ENCODE measurements at regions not wholly inside any gene's neighbourhood (a gene's known extent, or its start where the extent isn't known, plus 50 kb on each side); places are given as distances from the start of the nearest gene placed in this dataset.

- Histone ChIP-seq H3K9me3 (replicated peaks; ENCODE audit: control insufficient read depth, insufficient read depth, low read length) (no peaks in the 10 kb centered on the region), H3K4me3 (no peak overlapping the region), H3K27me3 (replicated peaks in 1 of 2; ENCODE audit: control insufficient read depth in 2 of 2, insufficient read depth in 2 of 2, low read length in 1 of 2) (no peaks in the 10 kb centered on the region), H2AFZ (ENCODE audit: control insufficient read depth, low read depth, low read length) (no peak overlapping the region), H3K36me3 (ENCODE audit: control insufficient read depth in 2 of 2, insufficient read depth in 2 of 2, low read length in 1 of 2) (no peaks in the 10 kb centered on the region), H4K20me1 (ENCODE audit: control insufficient read depth, insufficient read depth) (no peaks in the 10 kb centered on the region), H3K4me1 (ENCODE audit: control insufficient read depth, insufficient read depth, low read length) (no peaks in the 10 kb centered on the region), H3K4me2 (ENCODE audit: control insufficient read depth, insufficient read depth) (no peak overlapping the region), H3K9ac (ENCODE audit: control insufficient read depth, insufficient read depth, low read length) (no peak overlapping the region), H3K79me2 (ENCODE audit: control insufficient read depth, insufficient read depth, low read length) (no peaks in the 10 kb centered on the region), H3K27ac (ENCODE audit: control insufficient read depth, insufficient read depth) (no peak overlapping the region)
- in situ Hi-C loops (cut with MboI) = no loop called here
- ChIA-PET RAD21 (ENCODE audit: unreplicated experiment) (no interaction called here), CTCF (no interaction called here), POLR2A (no interaction called here), SMC1A (ENCODE audit: uncharacterized antibody, unreplicated experiment) (interaction anchor here (0.7 kb wide), 1 partner anchor 894 kb away, joined by 3 read pairs; no protein-coding TSS in a partner anchor)
- TF ChIP-seq WRNIP1 (IDR thresholded peaks at IDR 0.05; ENCODE audit: borderline replicate concordance, low read depth, low read length) = no peak
- no peak for TF ChIP-seq EED (IDR thresholded peaks at IDR 0.05; ENCODE audit: low read depth)
- TF ChIP-seq MEF2A (IDR thresholded peaks at IDR 0.05; ENCODE audit: insufficient read depth, low read depth, low read length) = no peak
- TF ChIP-seq RELA (IDR thresholded peaks at IDR 0.05; ENCODE audit: borderline replicate concordance, partially characterized antibody) = no peak
- no peak for TF ChIP-seq BHLHE40 (IDR thresholded peaks at IDR 0.05; ENCODE audit: borderline replicate concordance in 1 of 2, low read depth in 2 of 2, low read length in 1 of 2)
- TF ChIP-seq MYB (IDR thresholded peaks at IDR 0.05; ENCODE audit: borderline replicate concordance, low read depth, low read length) = no peak
- DNase-seq (ENCODE audit: low read depth, low spot score) (no peak), FAIRE-seq (no peak), ATAC-seq (no peak)
- WGBS (ENCODE audit: insufficient coverage, insufficient replicate concordance, low lambda C conversion rate, missing lambda C conversion rate) = 39% methylated on average over 2 of the region's 2 CpGs
- BruUV-seq (replicated peaks) = no TSS peak
- intact Hi-C loops (cut with micrococcal nuclease; ENCODE audit: unreplicated experiment) = no loop called here
Measured at GRCh38 chr13:62035981-62036380, 620.3 kb upstream of the PCDH20 start.

GRCh38 chr13:62033934-62034333 is 618.3 kb upstream of the PCDH20 start:
- no peak for ATAC-seq
- Histone ChIP-seq H3K36me3 (ENCODE audit: control insufficient read depth in 2 of 2, insufficient read depth in 2 of 2, low read length in 1 of 2) (no peaks in the 10 kb centered on the region), H4K20me1 (ENCODE audit: control insufficient read depth, insufficient read depth) (no peaks in the 10 kb centered on the region), H3K4me3 (no peak overlapping the region), H3K79me2 (ENCODE audit: control insufficient read depth, insufficient read depth, low read length) (no peaks in the 10 kb centered on the region), H3K9me3 (replicated peaks; ENCODE audit: control insufficient read depth, insufficient read depth, low read length) (no peaks in the 10 kb centered on the region), H3K27ac (ENCODE audit: control insufficient read depth, insufficient read depth) (no peak overlapping the region), H3K4me1 (ENCODE audit: control insufficient read depth, insufficient read depth, low read length) (no peaks in the 10 kb centered on the region), H3K27me3 (replicated peaks in 1 of 2; ENCODE audit: control insufficient read depth in 2 of 2, insufficient read depth in 2 of 2, low read length in 1 of 2) (peaks cover 0 to 1% of the 10 kb centered on the region in 2 experiments; a peak in 1 of 4 replicates), H3K9ac (ENCODE audit: control insufficient read depth, insufficient read depth, low read length) (no peak overlapping the region), H2AFZ (ENCODE audit: control insufficient read depth, low read depth, low read length) (no peak overlapping the region), H3K4me2 (ENCODE audit: control insufficient read depth, insufficient read depth) (no peak overlapping the region)
- SMC1A ChIA-PET (ENCODE audit: uncharacterized antibody, unreplicated experiment) = interaction anchor here (1.3 kb wide), 1 partner anchor 9 kb away, joined by 3 read pairs; no protein-coding TSS in a partner anchor
- POLR2A ChIA-PET = no interaction called here
- no peak for TF ChIP-seq SMAD5 (IDR thresholded peaks at IDR 0.05; ENCODE audit: low read depth)
- TF ChIP-seq MLLT1 (IDR thresholded peaks at IDR 0.05) = no peak
- TF ChIP-seq NR2C2 (IDR thresholded peaks at IDR 0.05; ENCODE audit: borderline replicate concordance, control insufficient read depth, insufficient read length, low read depth) = no peak
- FAIRE-seq = no peak
- CTCF ChIA-PET = interaction anchor here (0.7 kb wide), 1 partner anchor 240 kb away, joined by 4 read pairs; no protein-coding TSS in a partner anchor
- in situ Hi-C loops (cut with MboI) = no loop called here
- intact Hi-C loops (cut with micrococcal nuclease; ENCODE audit: unreplicated experiment) = no loop called here
- no TSS peak for BruUV-seq (replicated peaks)
- RAD21 ChIA-PET (ENCODE audit: unreplicated experiment) = no interaction called here
- no peak for DNase-seq (ENCODE audit: low read depth, low spot score)
- WGBS (ENCODE audit: insufficient coverage, insufficient replicate concordance, low lambda C conversion rate, missing lambda C conversion rate) = 23% methylated on average over 4 of the region's 4 CpGs
